Natural killer cell treated with Interleukin-12 subunit alpha and Interleukin-12 subunit beta and Interleukin-15 and Interleukin-18, amount 100 ng/mL, for 72 hours (primary cell): ENCODE measurements at regions not wholly inside any gene's neighbourhood (a gene's known extent, or its start where the extent isn't known, plus 50 kb on each side); places are given as distances from the start of the nearest gene placed in this dataset.
A peak's percentile ranks its signal among the peaks of the same experiment; 100 is the strongest.

ENCODE experiments used
- ATAC-seq, 2 donors: fragments of 150-1000 bp; cut with Tn5 transposase in 1 of 2; sonication (Bioruptor Pico), chemical (Tn5 transposase) in 1 of 2; 2 replicates each; pipeline ENCODE4 v1.10.0; 2021
- DNase-seq: peaks from one replicate; pipeline ENCODE4 v3.0.0; 2022; ENCODE audit warnings: low spot score
- H3K27ac Mint-ChIP-seq, 2 donors: 1 replicate in 1 of 2; 2 replicates in 1 of 2; pipeline ENCODE4 v1.8.0; 2022; ENCODE audit warnings: mixed read lengths in 2 of 2, mild to moderate bottlenecking in 1 of 2, moderate library complexity in 1 of 2
- H3K27me3 Mint-ChIP-seq, 2 donors: 1 replicate in 1 of 2; 2 replicates in 1 of 2; pipeline ENCODE4 v1.8.0; 2022; ENCODE audit warnings: mixed read lengths in 2 of 2
- H3K36me3 Mint-ChIP-seq: one replicate; pipeline ENCODE4 v1.8.0; 2022; ENCODE audit warnings: mixed read lengths
- H3K4me1 Mint-ChIP-seq, 2 donors: 1 replicate in 1 of 2; 2 replicates in 1 of 2; pipeline ENCODE4 v1.8.0; 2022; ENCODE audit warnings: low read depth in 2 of 2, mixed read lengths in 2 of 2, mild to moderate bottlenecking in 1 of 2
- H3K4me3 Mint-ChIP-seq: one replicate; pipeline ENCODE4 v1.8.0; 2022; ENCODE audit warnings: mixed read lengths
- H3K9me3 Mint-ChIP-seq: 2 replicates; pipeline ENCODE4 v1.8.0; 2022; ENCODE audit warnings: mixed read lengths

DNA sequence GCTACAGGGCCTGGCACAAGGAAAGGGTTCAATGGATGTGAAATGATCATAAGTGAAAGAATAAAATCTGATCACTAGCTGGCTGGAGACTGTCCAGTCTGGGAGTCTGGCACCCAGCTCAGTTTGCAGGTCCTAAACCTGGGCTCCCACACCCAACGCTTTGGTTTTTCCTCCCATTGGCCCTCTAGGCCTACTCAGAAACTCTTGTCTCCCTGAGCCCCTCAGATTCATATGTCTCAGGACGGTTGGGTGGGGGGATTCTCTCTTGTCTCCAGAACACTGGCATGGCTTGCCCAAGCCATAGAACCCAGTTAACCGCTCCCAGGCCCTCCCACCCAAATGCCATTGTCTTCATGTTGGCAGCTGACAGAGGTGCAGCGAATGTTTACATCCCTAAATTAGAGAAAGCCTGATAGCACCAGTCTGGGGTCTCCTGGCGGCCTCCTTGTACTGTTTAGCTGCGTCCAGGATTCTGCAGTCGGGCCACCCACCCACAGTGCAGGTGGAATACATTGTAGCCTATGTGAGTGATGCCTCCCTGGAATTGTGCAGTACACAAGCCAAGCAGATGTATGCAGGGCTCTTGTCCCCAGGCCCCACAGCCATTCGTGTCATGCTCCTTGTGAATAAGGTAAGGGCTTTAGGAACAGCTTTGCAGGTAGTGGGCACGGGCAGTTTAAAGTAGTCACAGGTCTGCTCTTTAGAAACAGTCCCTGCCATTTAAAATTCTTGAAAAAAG is 266.3 kb downstream of the XXYLT1 start:
- H3K27ac Mint-ChIP-seq, result no peak overlapping the region
- H3K4me1 Mint-ChIP-seq, result peaks cover 0 to 8% of the 10 kb centered on the region in 2 donors
- peaks cover 7 to 10% of the 10 kb centered on the region in 2 donors for H3K27me3 Mint-ChIP-seq
- H3K4me3 Mint-ChIP-seq, result no peak overlapping the region
- H3K9me3 Mint-ChIP-seq, result no peaks in the 10 kb centered on the region
- H3K36me3 Mint-ChIP-seq, result no peaks in the 10 kb centered on the region
- no peak for ATAC-seq
- no peak for DNase-seq

DNA sequence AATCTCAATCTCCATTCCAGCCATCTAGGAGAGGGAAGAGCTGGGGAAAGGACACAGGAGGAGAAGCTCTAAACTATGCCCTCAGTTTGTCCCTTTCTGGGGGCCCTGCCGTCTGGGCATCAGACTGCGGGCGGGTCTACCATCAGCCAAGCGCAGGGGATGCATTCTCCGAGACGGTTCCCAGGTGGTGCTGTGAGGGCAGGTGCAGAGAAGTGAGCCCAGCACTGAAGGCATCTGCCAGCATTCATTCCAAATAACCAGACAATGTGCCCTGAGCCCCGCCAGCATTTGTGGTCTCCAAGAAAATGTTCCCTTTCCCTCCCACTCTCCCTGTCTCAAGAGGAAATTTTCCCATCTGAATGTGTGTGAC is 265.7 kb downstream of the XXYLT1 start:
- no peak for ATAC-seq
- DNase-seq, result no peak
- no peaks in the 10 kb centered on the region for H3K9me3 Mint-ChIP-seq
- no peak overlapping the region for H3K27ac Mint-ChIP-seq
- peaks cover 7 to 10% of the 10 kb centered on the region in 2 donors for H3K27me3 Mint-ChIP-seq
- no peaks in the 10 kb centered on the region for H3K36me3 Mint-ChIP-seq
- no peak overlapping the region for H3K4me3 Mint-ChIP-seq
- H3K4me1 Mint-ChIP-seq, result peaks cover 0 to 8% of the 10 kb centered on the region in 2 donors

DNA sequence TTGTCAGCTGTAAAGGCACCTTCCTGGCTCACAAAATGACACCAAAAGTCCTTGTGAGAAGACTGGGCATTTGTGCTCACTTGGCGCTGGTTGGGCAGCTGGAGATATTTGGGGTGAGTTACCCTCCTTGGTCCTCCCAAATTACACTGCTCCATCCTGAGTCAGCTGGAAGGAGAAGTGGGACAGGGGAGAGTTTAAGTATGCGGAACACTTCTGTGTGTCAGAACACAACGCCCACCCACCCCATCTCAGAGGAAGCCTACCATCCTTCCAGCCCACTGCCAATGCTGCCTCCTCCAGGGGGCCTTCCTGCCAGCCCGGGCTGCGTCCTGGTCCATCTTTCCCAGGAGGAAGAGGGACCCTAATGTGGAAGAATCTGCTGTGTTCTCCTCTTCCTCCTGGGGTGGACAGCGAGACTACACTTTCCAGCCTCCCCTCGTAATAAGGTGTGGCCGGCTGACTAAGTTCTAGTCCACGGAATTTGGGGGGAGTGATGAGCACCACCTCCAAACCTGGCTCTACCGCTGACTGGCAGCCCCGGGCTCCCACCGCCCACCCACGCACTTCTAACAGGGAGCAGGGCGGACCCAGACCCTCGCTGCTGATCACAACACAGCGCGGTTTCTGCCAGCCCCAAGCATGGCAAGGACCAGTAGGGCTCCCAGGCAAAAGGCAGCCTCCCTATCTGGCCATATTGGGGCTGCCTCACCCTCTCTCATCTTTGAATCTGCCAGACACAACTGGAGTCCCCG is 265.0 kb downstream of the XXYLT1 start:
- peaks cover 7 to 10% of the 10 kb centered on the region in 2 donors for H3K27me3 Mint-ChIP-seq
- H3K4me3 Mint-ChIP-seq, result no peak overlapping the region
- no peak for ATAC-seq
- H3K36me3 Mint-ChIP-seq, result no peaks in the 10 kb centered on the region
- H3K4me1 Mint-ChIP-seq, result peaks cover 0 to 8% of the 10 kb centered on the region in 2 donors
- no peaks in the 10 kb centered on the region for H3K9me3 Mint-ChIP-seq
- DNase-seq, result no peak
- no peak overlapping the region for H3K27ac Mint-ChIP-seq

- no peaks in the 10 kb centered on the region for H3K36me3 Mint-ChIP-seq
- no peak for DNase-seq
- H3K27me3 Mint-ChIP-seq, result peaks cover 7 to 10% of the 10 kb centered on the region in 2 donors
- H3K9me3 Mint-ChIP-seq, result no peaks in the 10 kb centered on the region
- H3K27ac Mint-ChIP-seq, result no peak overlapping the region
- no peak overlapping the region for H3K4me3 Mint-ChIP-seq
- H3K4me1 Mint-ChIP-seq, result peaks cover 0 to 5% of the 10 kb centered on the region in 2 donors
- no peak for ATAC-seq
These were observed 263.8 kb downstream of the XXYLT1 start for GRCh38 chr3:195007151-195007550.

DNA sequence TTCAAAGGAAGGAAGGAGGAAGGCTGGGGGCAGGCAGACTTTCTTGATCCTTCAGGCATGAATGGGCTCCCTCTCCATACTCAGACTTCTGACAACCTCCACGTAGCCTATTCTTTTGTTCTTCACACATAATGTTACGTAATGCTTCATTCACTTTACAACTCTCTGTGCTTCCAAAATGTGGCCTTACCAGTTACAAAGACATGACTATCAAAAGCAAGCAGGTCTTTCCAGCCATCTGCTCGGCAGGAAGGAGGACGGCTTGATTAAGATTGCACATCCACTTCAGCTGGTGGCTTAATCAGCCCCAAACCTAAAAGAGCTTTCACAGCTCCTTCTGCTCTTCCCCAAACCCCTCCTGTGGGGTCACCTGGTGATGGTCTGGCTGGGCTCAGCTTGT is 263.2 kb downstream of the XXYLT1 start:
- no peak overlapping the region for H3K4me3 Mint-ChIP-seq
- peaks cover 7 to 9% of the 10 kb centered on the region in 2 donors for H3K27me3 Mint-ChIP-seq
- peaks cover 0 to 3% of the 10 kb centered on the region in 2 donors for H3K4me1 Mint-ChIP-seq
- H3K9me3 Mint-ChIP-seq, result no peaks in the 10 kb centered on the region
- H3K27ac Mint-ChIP-seq, result no peak overlapping the region
- no peak for ATAC-seq
- no peaks in the 10 kb centered on the region for H3K36me3 Mint-ChIP-seq
- DNase-seq, result no peak

DNA sequence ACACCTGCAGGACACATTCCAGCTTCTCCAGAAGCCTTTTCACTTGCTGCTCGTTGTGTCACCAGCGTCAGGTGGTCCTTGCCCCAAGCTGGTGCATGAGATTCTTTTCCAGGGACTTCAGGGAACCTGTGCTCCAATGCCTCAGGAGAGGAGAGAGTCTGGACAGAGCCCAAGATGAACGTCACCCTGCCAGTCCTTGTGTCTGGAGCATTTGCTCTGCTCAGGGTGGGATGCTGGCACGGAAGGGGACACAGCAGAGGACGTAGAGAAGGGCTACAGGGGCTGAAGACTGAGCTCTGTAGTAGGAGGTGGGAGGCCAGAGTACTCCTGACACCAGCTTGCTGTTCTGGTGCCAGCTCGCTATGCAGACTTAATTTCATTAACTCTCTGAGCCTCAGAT is 262.1 kb downstream of the XXYLT1 start:
- ATAC-seq (no peak), DNase-seq (no peak)
- H3K4me3 Mint-ChIP-seq, result no peak overlapping the region
- H3K27ac Mint-ChIP-seq, result no peak overlapping the region
- H3K9me3 Mint-ChIP-seq, result no peaks in the 10 kb centered on the region
- no peaks in the 10 kb centered on the region for H3K4me1 Mint-ChIP-seq
- H3K27me3 Mint-ChIP-seq, result peaks cover 3 to 5% of the 10 kb centered on the region in 2 donors
- no peaks in the 10 kb centered on the region for H3K36me3 Mint-ChIP-seq

DNA sequence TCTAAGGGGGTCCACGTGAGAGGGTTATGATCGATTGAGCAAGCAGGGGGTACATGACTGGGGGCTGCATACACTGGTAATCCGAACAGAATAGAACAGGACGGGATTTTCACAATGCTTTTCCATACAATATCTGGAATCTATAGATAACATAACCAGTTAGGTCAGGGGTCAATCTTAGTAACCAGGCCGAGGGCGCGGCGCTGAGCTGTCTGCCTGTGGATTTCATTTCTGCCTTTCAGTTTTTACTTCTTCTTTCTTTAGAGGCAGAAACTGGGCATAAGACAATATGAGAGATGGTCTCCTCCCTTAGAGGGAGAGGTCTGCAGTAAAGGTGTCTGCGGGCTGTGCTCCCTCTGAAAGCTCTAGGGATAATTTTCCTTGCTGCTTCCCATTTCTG is 261.3 kb downstream of the XXYLT1 start:
- peaks cover 1 to 3% of the 10 kb centered on the region in 2 donors for H3K27me3 Mint-ChIP-seq
- H3K4me3 Mint-ChIP-seq, result no peak overlapping the region
- H3K27ac Mint-ChIP-seq, result no peak overlapping the region
- ATAC-seq (no peak), DNase-seq (no peak)
- no peaks in the 10 kb centered on the region for H3K36me3 Mint-ChIP-seq
- H3K9me3 Mint-ChIP-seq, result no peaks in the 10 kb centered on the region
- peaks cover 0 to under 1% of the 10 kb centered on the region in 2 donors for H3K4me1 Mint-ChIP-seq

DNA sequence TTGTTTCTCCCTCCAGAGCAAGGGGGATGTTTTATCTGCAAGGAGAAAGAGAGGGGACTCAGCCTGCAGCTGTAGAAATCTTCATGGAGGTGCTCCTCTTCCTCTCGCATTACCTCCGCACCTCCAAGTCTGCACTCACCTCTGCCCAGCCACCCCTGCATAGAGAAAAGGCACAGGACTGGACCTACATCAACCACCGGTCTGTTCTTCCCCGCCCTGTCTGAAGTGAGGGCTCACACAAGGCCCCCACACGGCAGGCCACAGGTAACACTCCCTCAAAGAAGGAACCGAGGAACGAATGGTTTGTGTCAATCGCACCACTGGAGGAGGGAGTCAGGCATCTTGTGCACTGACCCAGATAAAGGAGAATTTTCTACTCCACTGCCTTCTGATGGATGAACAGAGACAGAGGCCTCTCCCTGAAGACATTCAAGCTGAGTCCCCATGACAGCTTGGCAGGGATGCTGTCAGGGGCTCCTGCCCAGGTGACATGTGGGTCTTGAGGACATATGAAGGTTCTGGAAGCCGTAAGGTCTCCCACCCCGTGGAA is 260.3 kb downstream of the XXYLT1 start:
- no peak for ATAC-seq
- Mint-ChIP-seq H3K4me3 (no peak overlapping the region), H3K4me1 (peaks cover 4 to 6% of the 10 kb centered on the region in 2 donors), H3K36me3 (no peaks in the 10 kb centered on the region), H3K9me3 (no peaks in the 10 kb centered on the region), H3K27me3 (peaks cover 3 to 7% of the 10 kb centered on the region in 2 donors), H3K27ac (no peak overlapping the region)
- DNase-seq, result no peak

DNA sequence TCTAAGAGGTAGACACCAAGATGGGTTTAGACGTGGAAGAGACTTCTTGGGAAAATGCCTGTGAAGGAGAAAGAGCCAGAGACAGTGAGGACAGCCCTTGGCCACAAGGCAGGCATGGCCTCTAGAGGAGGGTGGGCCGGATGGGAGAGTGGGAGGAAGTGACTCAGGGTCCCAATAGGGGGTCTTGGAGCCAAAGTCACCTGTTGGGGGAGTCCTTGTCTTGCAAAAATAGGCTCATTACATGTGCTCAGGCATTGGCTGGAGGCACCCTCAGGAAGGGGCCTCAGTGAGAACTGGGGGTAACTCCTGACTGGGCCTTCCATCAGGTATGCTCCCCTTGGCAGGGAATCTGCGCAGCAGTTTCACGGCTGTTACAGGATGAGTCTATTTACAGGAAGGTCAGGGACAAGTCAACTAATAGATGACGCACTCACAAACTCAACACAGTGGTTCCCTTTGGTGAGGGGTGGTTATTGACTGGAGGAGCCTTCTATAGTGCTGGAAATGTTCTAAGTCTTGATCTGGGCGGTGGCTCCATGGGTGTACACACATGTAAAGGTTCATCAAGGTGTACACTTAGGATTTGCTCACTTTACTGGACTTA is 259.6 kb downstream of the XXYLT1 start:
- DNase-seq (no peak), ATAC-seq (no peak)
- peaks cover 4 to 7% of the 10 kb centered on the region in 2 donors for H3K27me3 Mint-ChIP-seq
- H3K36me3 Mint-ChIP-seq, result no peaks in the 10 kb centered on the region
- no peaks in the 10 kb centered on the region for H3K9me3 Mint-ChIP-seq
- no peak overlapping the region for H3K4me3 Mint-ChIP-seq
- H3K27ac Mint-ChIP-seq, result no peak overlapping the region
- peaks cover 4 to 6% of the 10 kb centered on the region in 2 donors for H3K4me1 Mint-ChIP-seq

DNA sequence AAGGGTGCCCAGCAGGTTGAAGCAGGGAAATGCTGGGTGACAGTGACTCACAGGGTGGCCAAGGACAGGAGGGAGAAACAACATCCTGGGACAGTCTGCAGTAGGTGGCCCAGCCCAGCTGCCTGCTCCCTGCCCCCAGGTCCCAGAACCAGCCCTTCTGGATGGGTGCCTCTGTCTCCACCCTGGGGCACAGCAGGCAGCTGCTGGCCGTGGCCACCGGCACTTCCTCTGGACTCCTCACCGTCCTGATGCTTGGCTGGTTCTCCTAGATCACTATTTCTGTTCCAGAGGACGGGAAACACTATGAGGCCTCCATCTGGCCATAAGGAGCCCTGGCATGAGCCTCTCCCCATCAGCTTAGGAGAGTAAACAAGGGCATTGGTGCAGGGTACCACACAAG is 258.9 kb downstream of the XXYLT1 start:
- Mint-ChIP-seq H3K27ac (no peak overlapping the region), H3K27me3 (peaks cover 2 to 7% of the 10 kb centered on the region in 2 donors), H3K4me1 (peaks cover 4 to 6% of the 10 kb centered on the region in 2 donors), H3K36me3 (no peaks in the 10 kb centered on the region), H3K4me3 (no peak overlapping the region), H3K9me3 (no peaks in the 10 kb centered on the region)
- no peak for ATAC-seq
- no peak for DNase-seq

DNA sequence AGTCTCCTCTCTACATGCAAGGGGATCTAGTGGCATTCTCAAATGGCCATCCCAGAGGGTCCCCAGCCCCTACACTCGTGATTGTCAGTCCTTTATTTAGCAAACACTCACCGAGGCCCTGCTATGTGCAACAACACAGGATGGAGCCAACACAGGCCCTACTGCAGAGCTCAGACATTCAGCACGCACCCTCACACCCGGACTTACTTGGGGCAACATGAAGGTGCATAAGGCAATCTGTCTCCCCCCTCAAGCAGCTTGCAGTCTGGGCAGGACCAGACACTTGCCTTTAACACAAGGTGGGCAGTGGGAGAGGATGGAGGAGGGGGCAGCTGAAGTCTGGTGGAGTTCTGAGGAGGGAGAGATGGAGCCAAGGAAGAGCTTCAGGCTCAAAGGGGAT is 258.4 kb downstream of the XXYLT1 start:
- peaks cover 6 to 12% of the 10 kb centered on the region in 2 donors for H3K27me3 Mint-ChIP-seq
- ATAC-seq (no peak), DNase-seq (no peak)
- H3K4me1 Mint-ChIP-seq, result peaks cover 4 to 6% of the 10 kb centered on the region in 2 donors
- H3K27ac Mint-ChIP-seq, result no peak overlapping the region
- no peaks in the 10 kb centered on the region for H3K9me3 Mint-ChIP-seq
- no peak overlapping the region for H3K4me3 Mint-ChIP-seq
- H3K36me3 Mint-ChIP-seq, result no peaks in the 10 kb centered on the region

- Mint-ChIP-seq H3K4me1 (peaks cover 4 to 6% of the 10 kb centered on the region in 2 donors), H3K4me3 (no peak overlapping the region), H3K27me3 (peaks cover 10 to 23% of the 10 kb centered on the region in 2 donors), H3K9me3 (no peaks in the 10 kb centered on the region), H3K36me3 (no peaks in the 10 kb centered on the region), H3K27ac (no peak overlapping the region)
- no peak for ATAC-seq
- no peak for DNase-seq
These were observed 257.3 kb downstream of the XXYLT1 start for GRCh38 chr3:195013411-195014361.

- H3K9me3 Mint-ChIP-seq, result no peaks in the 10 kb centered on the region
- peaks cover 15 to 36% of the 10 kb centered on the region in 2 donors for H3K27me3 Mint-ChIP-seq
- H3K27ac Mint-ChIP-seq, result peak overlapping the region; percentile 6 to 11
- no peaks in the 10 kb centered on the region for H3K36me3 Mint-ChIP-seq
- no peak overlapping the region for H3K4me3 Mint-ChIP-seq
- ATAC-seq (no peak), DNase-seq (no peak)
- peaks cover 4 to 6% of the 10 kb centered on the region in 2 donors for H3K4me1 Mint-ChIP-seq
These were observed 255.9 kb downstream of the XXYLT1 start for GRCh38 chr3:195015021-195015420.
